Stimulated activated CD4-positive, alpha-beta T cell treated with anti-CD3 and anti-CD28 coated beads, Interleukin-15, amount 100 ng/mL, for 1 hour (primary cell): ENCODE measurements at regions not wholly inside any gene's neighbourhood (a gene's known extent, or its start where the extent isn't known, plus 50 kb on each side); places are given as distances from the start of the nearest gene placed in this dataset.

Source experiments
- DNase-seq, 2 donors: peaks; one replicate each; pipeline ENCODE4 v3.0.0-alpha.2; 2020; ENCODE audit warnings: low read depth in 1 of 2, low spot score in 1 of 2

- DNase-seq = no peak
Measured at GRCh38 chr2:196314157-196314556, 142.8 kb upstream of the STK17B start.

GRCh38 chr2:196314780-196315179 is 143.4 kb upstream of the STK17B start:
- no peak for DNase-seq

DNA sequence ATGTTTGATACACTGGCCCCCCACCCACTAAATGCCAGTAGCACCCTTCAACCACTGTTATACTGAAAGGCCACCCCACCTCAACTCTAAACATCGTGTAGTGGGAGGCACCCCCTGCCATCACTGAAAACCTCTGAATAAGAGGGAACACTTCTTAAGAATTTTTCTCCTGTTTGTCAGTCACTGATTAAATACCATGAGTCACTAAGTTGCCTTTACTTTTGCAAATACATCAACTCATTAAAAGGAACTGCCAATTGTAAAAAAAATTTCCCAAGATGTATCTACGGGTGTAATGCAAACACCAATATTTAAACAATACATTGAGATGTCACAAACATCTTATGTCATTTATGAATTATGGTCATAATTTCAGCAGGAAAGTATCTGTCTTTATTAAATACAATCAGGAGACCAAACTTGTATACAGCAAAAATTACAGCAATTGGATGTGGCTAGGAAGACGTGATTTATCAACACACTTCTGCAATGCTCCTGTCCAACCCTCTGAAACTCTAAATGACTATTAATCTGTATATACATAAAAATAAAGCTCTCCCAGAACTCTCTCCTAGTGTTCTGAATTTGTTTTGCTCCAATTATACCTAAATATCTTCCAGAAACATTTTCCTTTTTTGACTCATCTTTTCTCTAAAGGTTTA is 144.1 kb upstream of the STK17B start:
- DNase-seq = no peak

GRCh38 chr2:196316050-196316430 is 144.7 kb upstream of the STK17B start:
- DNase-seq = no peak

DNA sequence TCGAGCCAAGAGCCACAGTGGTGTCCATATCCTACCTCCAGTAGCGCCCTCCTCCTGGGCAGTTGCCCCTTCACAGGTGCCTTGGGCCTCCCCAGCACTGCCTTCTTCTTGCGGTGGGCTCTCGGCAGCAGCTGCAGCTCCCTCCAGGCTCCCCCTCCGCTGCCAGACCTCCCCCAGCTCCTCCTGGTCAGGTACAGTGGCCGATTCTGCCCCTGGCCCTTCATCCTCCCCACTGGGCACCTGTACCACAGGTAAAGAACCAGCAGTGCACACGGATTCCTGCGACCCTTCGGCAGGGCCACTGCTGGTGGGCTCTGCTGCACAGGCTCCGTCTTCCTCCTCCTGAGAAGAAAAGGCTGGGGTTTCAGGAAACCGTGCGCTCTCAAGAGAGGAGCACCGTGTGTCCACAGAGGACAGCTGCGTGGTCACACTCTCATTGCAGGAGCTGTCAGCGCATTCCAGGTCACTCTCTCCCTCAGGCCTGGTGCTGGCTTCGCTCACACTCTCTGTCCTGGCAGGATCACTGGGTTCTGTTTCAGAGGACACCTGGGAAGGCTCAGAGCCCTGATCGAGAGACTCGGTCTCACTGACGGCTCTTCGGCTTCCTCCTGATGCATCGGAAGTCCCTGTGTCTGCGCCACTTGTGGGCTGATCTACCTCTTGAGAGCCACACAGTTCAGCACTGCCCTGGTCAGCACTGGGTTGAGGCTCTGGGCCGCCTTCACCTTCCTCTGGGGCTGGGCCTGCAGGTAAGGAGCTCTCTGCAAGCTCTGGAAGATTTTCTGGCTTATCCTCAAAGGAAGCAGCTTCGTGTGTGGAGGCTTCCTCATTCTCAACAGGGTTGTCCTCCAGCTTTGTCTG is 147.4 kb upstream of the STK17B start:
- no peak for DNase-seq

DNA sequence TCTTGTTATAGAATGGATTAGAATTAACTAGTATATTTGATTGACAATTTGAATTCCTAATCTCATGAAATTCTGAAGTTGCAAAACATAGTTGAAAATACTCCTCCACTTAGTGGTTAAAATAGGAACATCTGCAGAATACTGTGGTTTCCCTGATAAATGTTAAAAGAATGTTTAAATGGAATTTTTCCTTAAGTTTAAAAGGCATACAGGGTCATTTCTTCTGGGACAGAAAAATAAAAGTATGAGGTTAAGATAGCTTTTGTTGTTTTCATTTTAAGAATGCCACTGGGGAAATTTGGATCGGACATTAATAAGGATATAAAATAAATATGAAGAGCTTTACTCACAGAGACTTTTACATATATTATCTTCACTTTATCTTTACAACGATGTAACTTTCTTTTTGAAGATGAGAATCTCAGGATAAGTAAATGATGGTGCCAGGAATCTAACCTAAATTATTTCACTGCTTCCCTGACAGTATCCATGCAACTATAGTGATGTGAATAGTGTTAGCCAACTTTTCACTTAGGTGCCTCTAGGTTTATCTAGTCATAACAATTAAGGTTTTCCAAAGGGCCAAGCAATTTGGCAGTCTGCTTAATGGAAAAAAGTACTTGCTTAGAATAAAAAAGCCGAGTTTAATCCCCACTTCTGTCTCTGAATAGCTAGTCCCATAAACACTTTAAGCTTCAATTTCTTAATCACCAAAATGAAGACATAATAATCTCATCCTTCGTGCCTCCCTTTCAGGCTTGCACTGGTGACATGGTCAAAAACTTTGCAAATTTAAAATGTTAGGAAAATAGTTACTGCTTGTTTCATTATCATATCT is 151.8 kb upstream of the STK17B start:
- no peak for DNase-seq

DNA sequence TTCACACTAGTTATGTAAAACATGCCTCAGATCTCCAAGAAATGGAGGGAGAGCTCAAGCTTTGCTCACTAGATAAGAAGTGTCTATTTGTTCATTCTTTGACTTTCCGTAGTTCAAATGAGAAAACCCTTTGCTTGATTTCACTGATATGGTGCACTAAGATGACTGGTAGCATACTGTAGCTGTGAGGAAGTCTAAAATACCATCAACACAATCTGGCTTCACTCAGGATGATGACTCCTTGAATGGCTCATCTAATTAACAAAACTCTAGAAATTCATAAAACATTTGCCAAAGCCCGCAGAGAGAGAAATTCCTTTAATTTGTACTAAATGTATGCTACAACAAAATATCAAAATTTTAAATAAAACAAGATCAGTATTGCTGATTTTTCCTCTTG is 152.8 kb upstream of the STK17B start:
- DNase-seq = no peak

GRCh38 chr2:196328088-196328680 is 156.8 kb upstream of the STK17B start:
- DNase-seq = no peak

- DNase-seq = no peak
Measured at GRCh38 chr2:196329959-196330358, 158.6 kb upstream of the STK17B start.

GRCh38 chr2:196330645-196331044 is 159.3 kb upstream of the STK17B start:
- no peak for DNase-seq

- DNase-seq = no peak
Measured at GRCh38 chr2:196331143-196331542, 159.8 kb upstream of the STK17B start.

DNA sequence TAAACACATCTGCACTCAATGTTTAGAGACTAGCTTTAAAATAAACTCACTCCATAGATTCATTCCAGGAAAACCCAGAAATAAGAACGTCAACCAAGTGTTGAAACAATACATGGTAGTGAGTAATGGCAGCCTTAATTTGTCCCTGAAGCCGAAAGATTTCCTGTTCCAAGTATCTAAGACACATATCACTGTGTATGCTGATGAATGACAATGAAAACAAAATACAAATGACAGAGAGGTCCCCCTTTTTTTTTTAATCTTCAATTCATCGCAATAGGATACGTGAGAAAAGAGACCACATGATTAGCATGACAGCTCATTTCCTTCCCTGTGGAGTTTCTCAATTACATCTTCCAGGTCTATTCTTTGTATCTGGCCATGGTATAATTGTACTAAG is 160.5 kb upstream of the STK17B start:
- DNase-seq = no peak

- DNase-seq = no peak
Measured at GRCh38 chr2:196333397-196333796, 162.0 kb upstream of the STK17B start.

DNA sequence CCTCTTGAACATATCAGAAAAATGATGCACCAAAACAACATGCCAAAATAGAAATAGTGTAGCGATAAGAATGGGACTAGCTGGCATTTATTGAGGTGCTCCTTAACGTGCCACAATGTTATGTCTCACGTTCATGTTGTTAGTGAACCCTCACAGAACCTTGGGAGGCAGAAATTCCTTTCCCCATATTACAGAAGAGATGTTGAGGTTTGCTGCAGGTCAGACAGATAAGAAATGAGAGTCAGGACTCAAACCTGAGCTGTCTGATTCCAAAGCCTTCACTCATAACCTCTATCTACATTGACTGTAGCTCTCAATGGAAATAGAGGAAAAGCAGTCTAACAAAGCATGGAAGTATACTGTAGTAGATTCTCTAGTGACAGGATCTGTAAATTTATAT is 163.3 kb upstream of the STK17B start:
- DNase-seq = no peak

- DNase-seq = no peak
Measured at GRCh38 chr2:196335221-196335634, 163.8 kb upstream of the STK17B start.

DNA sequence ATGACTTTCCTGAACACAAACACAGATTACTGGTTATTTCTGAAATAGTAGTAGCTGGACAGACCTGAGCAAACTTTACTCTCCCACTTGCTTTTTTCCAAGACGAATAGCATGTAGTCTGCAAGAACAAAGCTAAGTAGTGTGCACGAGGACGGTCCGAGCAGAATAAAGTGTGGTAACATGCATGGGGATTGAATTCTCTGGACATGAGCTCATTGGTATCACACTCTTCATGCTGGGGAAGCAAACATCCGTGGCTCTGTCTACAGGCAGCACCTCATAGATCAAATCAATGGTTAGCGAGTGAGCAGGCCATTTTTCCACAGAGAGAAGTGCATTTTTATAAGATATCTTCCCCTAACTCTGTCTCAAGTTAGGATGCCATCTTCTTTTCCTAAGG is 164.8 kb upstream of the STK17B start:
- no peak for DNase-seq

DNA sequence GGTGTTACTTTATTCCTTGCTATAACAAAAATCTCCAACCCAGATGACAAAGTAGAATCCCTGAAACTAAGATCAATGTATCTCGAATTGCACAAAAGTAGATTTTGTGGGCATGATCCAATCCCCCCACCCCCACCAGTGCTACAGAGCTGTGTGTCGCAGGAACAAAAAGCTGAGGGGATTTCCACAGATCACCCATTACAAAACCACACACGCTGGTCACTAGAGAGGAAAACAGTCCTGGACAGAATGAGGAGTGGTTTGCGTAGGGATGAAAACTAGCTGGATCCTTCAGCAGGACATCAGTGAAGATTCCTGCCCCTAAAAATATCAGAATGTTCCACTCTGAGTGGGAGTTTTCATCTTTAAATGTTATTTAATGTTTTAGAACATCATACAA is 165.3 kb upstream of the STK17B start:
- DNase-seq = no peak

DNA sequence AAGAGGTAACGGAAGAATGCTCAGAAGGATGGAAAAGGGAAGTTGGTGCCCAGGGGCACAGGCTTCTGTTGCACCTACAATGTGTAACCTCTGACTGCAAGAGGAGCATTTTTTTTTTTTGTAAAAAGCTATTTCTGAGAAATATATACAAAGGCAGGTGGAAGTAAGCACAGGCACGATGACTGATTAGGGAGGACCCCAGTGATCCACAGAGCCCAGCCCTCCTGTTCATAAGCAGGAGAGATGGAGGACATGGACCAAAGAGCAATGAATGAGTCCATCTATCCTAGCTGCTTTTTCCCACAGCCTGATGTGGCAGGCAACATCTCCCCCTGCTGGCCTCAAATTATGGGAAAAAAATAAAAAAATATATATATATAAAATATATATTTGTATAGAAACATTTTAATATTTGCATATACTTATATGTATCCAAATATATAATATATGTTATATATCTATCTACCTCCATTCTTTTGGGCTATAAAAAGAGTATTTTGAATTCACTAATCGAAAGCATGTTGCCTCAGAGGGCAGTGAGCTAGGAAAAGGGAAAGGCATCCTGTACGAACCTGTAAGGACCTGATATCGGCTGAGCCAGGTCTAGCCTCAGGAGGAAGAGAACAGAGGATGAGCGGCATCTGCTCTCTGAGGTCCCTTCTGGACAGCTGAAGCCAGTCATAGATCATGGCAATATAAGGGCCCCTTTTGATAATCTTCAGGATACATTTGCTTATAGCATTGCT is 166.0 kb upstream of the STK17B start:
- no peak for DNase-seq

GRCh38 chr2:196338440-196338839 is 167.1 kb upstream of the STK17B start:
- no peak for DNase-seq

DNA sequence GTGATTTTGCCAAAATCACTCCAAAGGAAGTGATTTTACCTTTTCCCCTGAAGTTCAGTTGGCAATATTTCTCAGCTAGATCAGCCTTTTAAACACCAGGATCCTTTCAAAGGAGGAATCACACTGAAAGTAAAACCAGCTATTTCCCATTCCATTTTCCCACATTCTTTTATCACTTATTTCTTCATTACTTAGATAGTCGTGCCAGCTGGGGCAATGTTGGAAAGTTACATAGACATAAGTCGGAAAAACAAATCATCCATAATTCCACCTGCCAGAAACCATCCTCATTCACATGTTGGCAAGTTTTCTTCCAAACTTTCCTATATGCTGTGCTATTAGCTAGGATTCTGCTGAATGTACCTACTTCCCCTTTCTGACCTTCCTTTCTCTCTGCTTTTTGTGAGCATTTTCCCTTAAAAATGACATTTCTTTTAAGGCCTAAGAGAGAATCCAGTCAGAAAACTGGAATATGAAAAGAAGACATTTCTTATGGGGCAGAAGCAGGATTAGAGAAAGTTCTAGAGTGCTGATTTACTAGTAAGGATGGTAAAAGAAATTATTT is 170.0 kb upstream of the STK17B start:
- DNase-seq = no peak
